ENCODE measurements at regions not wholly inside any gene's neighbourhood (a gene's known extent, or its start where the extent isn't known, plus 50 kb on each side); places are given as distances from the start of the nearest gene placed in this dataset.

GRCh38 chr16:51326131-51326856 is 175.2 kb upstream of the SALL1 start:
- POLR2A ChIA-PET: no interaction called here
- H3K4me1 ChIP-seq (ENCODE audit: control insufficient read depth, extremely low read depth, insufficient read depth, low read length): no peaks in the 10 kb centered on the region
- H3K4me2 ChIP-seq (ENCODE audit: insufficient read depth, low read length): no peak overlapping the region
- H3K79me2 ChIP-seq (ENCODE audit: control insufficient read depth, insufficient read depth, low read length): no peaks in the 10 kb centered on the region
- H3K9me3 ChIP-seq (replicated peaks; ENCODE audit: control insufficient read depth, insufficient read depth, low read length): no peaks in the 10 kb centered on the region
- no peaks in the 10 kb centered on the region for H4K20me1 ChIP-seq (replicated peaks; ENCODE audit: control insufficient read depth, extremely low read depth, insufficient read depth, low read length)
- no peak overlapping the region for H3K4me3 ChIP-seq (replicated peaks in 1 of 3; ENCODE audit: insufficient read depth in 1 of 3, low read depth in 1 of 3, low read length in 3 of 3)
- CTCF ChIA-PET: no interaction called here
- H3K9ac ChIP-seq (replicated peaks; ENCODE audit: extremely low read depth, insufficient read depth, low read length): no peak overlapping the region
- no peaks in the 10 kb centered on the region for H3K27me3 ChIP-seq (ENCODE audit: control insufficient read depth in 2 of 2, insufficient read depth in 2 of 2, low read length in 2 of 2)
- no peak for FAIRE-seq
- TF ChIP-seq GATA2 (IDR thresholded peaks at IDR 0.05; ENCODE audit: insufficient read depth, insufficient read length, low read depth, low read length) (no peak), CTCF (IDR thresholded peaks at IDR 0.05; ENCODE audit: extremely low read depth in 1 of 2, insufficient read depth in 1 of 2, low read depth in 1 of 2, low read length in 2 of 2) (no peak), FOS (IDR thresholded peaks at IDR 0.05; ENCODE audit: borderline replicate concordance, insufficient read depth, low read length) (no peak), MAX (IDR thresholded peaks at IDR 0.05; ENCODE audit: insufficient read depth, insufficient read length) (no peak), POLR2AphosphoS5 (IDR thresholded peaks at IDR 0.05; ENCODE audit: insufficient read depth, low read depth, low read length) (no peak), JUN (IDR thresholded peaks at IDR 0.05; ENCODE audit: borderline replicate concordance, insufficient read depth, insufficient read length, low read depth) (no peak), EZH2 (IDR thresholded peaks at IDR 0.05; ENCODE audit: borderline replicate concordance, low read depth, low read length, severe bottlenecking) (no peak), MYC (IDR thresholded peaks at IDR 0.05; ENCODE audit: low read depth, low read length) (no peak), POLR2A (IDR thresholded peaks at IDR 0.05; ENCODE audit: low read depth, low read length) (no peak)
- BruUV-seq (replicated peaks): no TSS peak
- H3K36me3 ChIP-seq (ENCODE audit: control insufficient read depth in 2 of 2, extremely low read depth in 1 of 2, insufficient read depth in 2 of 2, low read length in 2 of 2): no peaks in the 10 kb centered on the region
- dilution Hi-C loops (cut with MboI; ENCODE audit: extremely low pct_ligation_motif_present, low sequenced_read_pairs): no loop called here
- no peak overlapping the region for H2AFZ ChIP-seq (ENCODE audit: low read depth, low read length)
- intact Hi-C loops (cut with micrococcal nuclease): no loop called here
- no peak for DNase-seq (ENCODE audit: low read depth, low spot score)
- no peak overlapping the region for H3K27ac ChIP-seq (ENCODE audit: insufficient read depth, low read depth, low read length)
- H3K9me1 ChIP-seq (replicated peaks; ENCODE audit: control insufficient read depth, extremely low read depth, insufficient read depth, low read length): no peaks in the 10 kb centered on the region

All from endothelial cell of umbilical vein (primary cell).